Psoas muscle (tissue), 7 donors: ENCODE measurements at regions not wholly inside any gene's neighbourhood (a gene's known extent, or its start where the extent isn't known, plus 50 kb on each side); places are given as distances from the start of the nearest gene placed in this dataset.

Experiments used
- ATAC-seq, 4 donors: fragments of 200-7000 bp; cut with Tn5 transposase; one replicate each; pipeline ENCODE4 v1.9.1; 2020; ENCODE audit warnings: moderate library complexity in 3 of 4, mild to moderate bottlenecking in 2 of 4
- DNase-seq, 2 donors: peaks; one replicate each; pipeline ENCODE4 v3.0.0-alpha.2; 2020
- H3K27ac ChIP-seq: fragments of 200-600 bp; one replicate; pipeline ENCODE4 v1.8.0; 2022
- H3K27me3 ChIP-seq, 3 donors: fragments of 200-600 bp in 1 of 3; one replicate each; pipeline versions ENCODE4 v1.6.1 to v1.8.0; 2013 to 2022; ENCODE audit warnings: low read length in 2 of 3, mild to moderate bottlenecking in 2 of 3, moderate library complexity in 1 of 3; ENCODE audit not compliant: insufficient read depth in 3 of 3
- H3K36me3 ChIP-seq, 2 donors: fragments of 200-600 bp in 1 of 2; one replicate each; pipeline versions ENCODE4 v1.6.1 to v1.8.0; 2013 to 2022; ENCODE audit warnings: low read depth in 1 of 2, mild to moderate bottlenecking in 1 of 2, moderate library complexity in 1 of 2; ENCODE audit not compliant: insufficient read depth in 1 of 2
- H3K4me1 ChIP-seq: fragments of 200-600 bp; one replicate; pipeline ENCODE4 v1.8.0; 2022
- H3K4me3 ChIP-seq: fragments of 200-600 bp; one replicate; pipeline ENCODE4 v1.8.0; 2022; ENCODE audit warnings: mild to moderate bottlenecking
- H3K9me3 ChIP-seq: fragments of 200-600 bp; one replicate; pipeline ENCODE4 v1.8.0; 2022
- WGBS, 3 donors: extraction: QIAGEN DNeasy Blood & Tissue Kit; methylation state at CpG; one replicate each; pipeline versions ENCODE4 v1.1.6 to v1.1.7; 2013; 5-methylcytosine and 5-hydroxymethylcytosine counted together
- intact Hi-C, 2 donors: fragments of 100-400 bp; cut with DNase I; formaldehyde crosslinking; loops; one replicate each; pipeline versions ENCODE4 v1.11.0 to v1.14.2; 2022
- TF ChIP-seq, protein P1 (sequence below): fragments of 200-600 bp; IDR thresholded peaks from one replicate; pipeline ENCODE4 v1.8.0; 2022; ENCODE audit warnings: antibody characterized with exemption
- donor health status: healthy with polysubstance abuse.
- donor health status: DM: no; HTN: no; CAD: no; lungs with moderate emphysema.
- donor health status: Bipolar disorder and iron deficiency.
- donor health status: healthy.
- donor health status: DM: yes; HTN: yes; CAD: no.
- donor health status: DM: no; HTN: no; CAD: no.
- donor health status: DM: yes; HTN: yes; CAD: no.

- no peaks in the 10 kb centered on the region for H3K4me1 ChIP-seq
- ATAC-seq (no peak), DNase-seq (no peak)
- intact Hi-C loops, result no loop called here
- H3K27ac ChIP-seq, result no peak overlapping the region
- whole genome bisulfite sequencing, 3 donors, result 32 to 54% (median 40%) methylated on average over 3 of the region's 3 CpGs
- no peaks in the 10 kb centered on the region for H3K27me3 ChIP-seq
- H3K36me3 ChIP-seq, result no peaks in the 10 kb centered on the region
- no peak overlapping the region for H3K4me3 ChIP-seq
- TF ChIP-seq, protein P1, sequence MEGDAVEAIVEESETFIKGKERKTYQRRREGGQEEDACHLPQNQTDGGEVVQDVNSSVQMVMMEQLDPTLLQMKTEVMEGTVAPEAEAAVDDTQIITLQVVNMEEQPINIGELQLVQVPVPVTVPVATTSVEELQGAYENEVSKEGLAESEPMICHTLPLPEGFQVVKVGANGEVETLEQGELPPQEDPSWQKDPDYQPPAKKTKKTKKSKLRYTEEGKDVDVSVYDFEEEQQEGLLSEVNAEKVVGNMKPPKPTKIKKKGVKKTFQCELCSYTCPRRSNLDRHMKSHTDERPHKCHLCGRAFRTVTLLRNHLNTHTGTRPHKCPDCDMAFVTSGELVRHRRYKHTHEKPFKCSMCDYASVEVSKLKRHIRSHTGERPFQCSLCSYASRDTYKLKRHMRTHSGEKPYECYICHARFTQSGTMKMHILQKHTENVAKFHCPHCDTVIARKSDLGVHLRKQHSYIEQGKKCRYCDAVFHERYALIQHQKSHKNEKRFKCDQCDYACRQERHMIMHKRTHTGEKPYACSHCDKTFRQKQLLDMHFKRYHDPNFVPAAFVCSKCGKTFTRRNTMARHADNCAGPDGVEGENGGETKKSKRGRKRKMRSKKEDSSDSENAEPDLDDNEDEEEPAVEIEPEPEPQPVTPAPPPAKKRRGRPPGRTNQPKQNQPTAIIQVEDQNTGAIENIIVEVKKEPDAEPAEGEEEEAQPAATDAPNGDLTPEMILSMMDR, result no peak
- no peaks in the 10 kb centered on the region for H3K9me3 ChIP-seq
Observed at GRCh38 chr1:80427881-80428280, 1372.9 kb upstream of the ADGRL2 start.

DNA sequence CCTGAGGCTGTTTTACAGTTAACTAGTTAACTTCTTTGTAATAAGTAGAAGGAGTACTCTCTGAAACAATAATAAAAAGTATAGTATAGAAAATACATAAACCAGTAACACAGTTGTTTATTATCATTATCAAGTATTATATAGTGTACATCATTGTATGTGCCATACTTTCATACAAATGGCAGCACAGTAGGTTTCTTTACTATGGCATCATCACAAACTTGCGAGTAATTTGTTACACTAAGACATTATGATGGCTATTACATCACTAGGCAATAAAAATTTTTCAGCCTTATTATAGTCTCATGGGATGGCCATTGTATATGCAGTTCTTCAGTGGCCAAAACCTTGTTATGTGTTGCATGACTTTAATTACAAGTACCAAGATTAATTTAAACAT, 1376.5 kb upstream of the ADGRL2 start:
- DNase-seq, result no peak
- no peak overlapping the region for H3K27ac ChIP-seq
- H3K9me3 ChIP-seq, result no peaks in the 10 kb centered on the region
- TF ChIP-seq, protein P1, result no peak
- no peak for ATAC-seq
- intact Hi-C loops, result no loop called here
- no peaks in the 10 kb centered on the region for H3K27me3 ChIP-seq
- H3K4me1 ChIP-seq, result no peaks in the 10 kb centered on the region
- H3K36me3 ChIP-seq, result no peaks in the 10 kb centered on the region
- WGBS, 3 donors, result 59 to 73% (median 69%) methylated on average over 1 of the region's 1 CpG
- H3K4me3 ChIP-seq, result no peak overlapping the region

- WGBS, 3 donors, result 85 to 89% (median 86%) methylated on average over 1 of the region's 1 CpG
- no peaks in the 10 kb centered on the region for H3K36me3 ChIP-seq
- H3K4me1 ChIP-seq, result no peaks in the 10 kb centered on the region
- H3K9me3 ChIP-seq, result no peaks in the 10 kb centered on the region
- DNase-seq, result no peak
- no peaks in the 10 kb centered on the region for H3K27me3 ChIP-seq
- H3K4me3 ChIP-seq, result no peak overlapping the region
- no peak overlapping the region for H3K27ac ChIP-seq
- intact Hi-C loops, result no loop called here
- TF ChIP-seq, protein P1, result no peak
- no peak for ATAC-seq
Observed at GRCh38 chr1:80418134-80418533, 1382.6 kb upstream of the ADGRL2 start.

GRCh38 chr1:80417671-80418070, 1383.1 kb upstream of the ADGRL2 start:
- no peaks in the 10 kb centered on the region for H3K27me3 ChIP-seq
- WGBS, 3 donors, result 84 to 94% (median 90%) methylated on average over 1 of the region's 1 CpG
- TF ChIP-seq, protein P1, result no peak
- ATAC-seq, result no peak
- no peak overlapping the region for H3K27ac ChIP-seq
- H3K9me3 ChIP-seq, result no peaks in the 10 kb centered on the region
- no peaks in the 10 kb centered on the region for H3K4me1 ChIP-seq
- no peak overlapping the region for H3K4me3 ChIP-seq
- no peak for DNase-seq
- intact Hi-C loops, result no loop called here
- H3K36me3 ChIP-seq, result no peaks in the 10 kb centered on the region

DNA sequence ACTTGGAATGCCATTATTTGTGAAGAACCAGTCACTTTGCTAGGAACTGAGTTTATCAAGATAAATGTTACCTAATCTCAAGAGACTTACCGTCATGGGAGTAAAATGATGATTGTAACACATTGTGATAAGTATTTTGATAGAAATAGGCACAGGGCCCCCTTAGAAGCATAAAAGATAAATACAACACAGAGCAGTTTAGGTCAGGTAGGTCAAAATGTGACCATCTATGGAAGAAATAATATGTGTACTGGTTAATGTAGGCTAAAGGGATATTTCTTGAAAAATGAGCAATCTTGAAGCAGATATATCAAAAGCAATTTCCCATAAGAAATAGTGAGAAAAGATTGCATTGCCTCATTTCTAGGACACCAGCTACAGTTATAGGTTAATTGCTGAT, 1386.8 kb upstream of the ADGRL2 start:
- intact Hi-C loops, result no loop called here
- no peak for ATAC-seq
- DNase-seq, result no peak
- WGBS, 3 donors, result 84 to 100% (median 97%) methylated on average over 1 of the region's 1 CpG
- no peak overlapping the region for H3K4me3 ChIP-seq
- no peaks in the 10 kb centered on the region for H3K27me3 ChIP-seq
- TF ChIP-seq, protein P1, result no peak
- H3K4me1 ChIP-seq, result no peaks in the 10 kb centered on the region
- H3K36me3 ChIP-seq, result no peaks in the 10 kb centered on the region
- peaks cover 5% of the 10 kb centered on the region for H3K9me3 ChIP-seq
- no peak overlapping the region for H3K27ac ChIP-seq
